ENCODE measurements at regions not wholly inside any gene's neighbourhood (a gene's known extent, or its start where the extent isn't known, plus 50 kb on each side); places are given as distances from the start of the nearest gene placed in this dataset.
A peak's percentile ranks its signal among the peaks of the same experiment; 100 is the strongest.

DNA sequence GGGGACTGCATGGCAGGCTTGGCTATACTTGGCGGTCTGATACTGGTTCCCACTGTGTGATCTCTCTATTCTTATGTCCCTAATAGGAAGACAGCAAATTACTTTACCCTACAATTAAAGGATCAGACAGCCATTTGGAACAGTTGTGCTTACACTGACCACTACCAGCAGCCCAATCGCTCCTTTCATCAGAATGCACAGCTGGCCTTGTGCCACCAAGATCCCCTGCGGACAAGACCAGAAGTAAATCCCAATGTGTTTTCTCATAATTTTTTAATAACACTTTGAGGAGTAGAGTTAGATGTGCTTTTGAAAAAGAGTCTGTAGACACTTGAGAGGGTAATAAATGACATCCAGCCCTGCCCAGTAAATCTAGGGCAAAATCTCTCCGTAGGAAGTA is 297.2 kb upstream of the ZNF32 start:
- WGBS: 90% methylated on average over 4 of the region's 4 CpGs
- TF ChIP-seq POLR2AphosphoS5 (IDR thresholded peaks at IDR 0.05) (no peak), POLR2A (IDR thresholded peaks at IDR 0.05; ENCODE audit: low read depth) (no peak), EP300 (IDR thresholded peaks at IDR 0.05) (no peak)
- TF ChIP-seq, protein P1, sequence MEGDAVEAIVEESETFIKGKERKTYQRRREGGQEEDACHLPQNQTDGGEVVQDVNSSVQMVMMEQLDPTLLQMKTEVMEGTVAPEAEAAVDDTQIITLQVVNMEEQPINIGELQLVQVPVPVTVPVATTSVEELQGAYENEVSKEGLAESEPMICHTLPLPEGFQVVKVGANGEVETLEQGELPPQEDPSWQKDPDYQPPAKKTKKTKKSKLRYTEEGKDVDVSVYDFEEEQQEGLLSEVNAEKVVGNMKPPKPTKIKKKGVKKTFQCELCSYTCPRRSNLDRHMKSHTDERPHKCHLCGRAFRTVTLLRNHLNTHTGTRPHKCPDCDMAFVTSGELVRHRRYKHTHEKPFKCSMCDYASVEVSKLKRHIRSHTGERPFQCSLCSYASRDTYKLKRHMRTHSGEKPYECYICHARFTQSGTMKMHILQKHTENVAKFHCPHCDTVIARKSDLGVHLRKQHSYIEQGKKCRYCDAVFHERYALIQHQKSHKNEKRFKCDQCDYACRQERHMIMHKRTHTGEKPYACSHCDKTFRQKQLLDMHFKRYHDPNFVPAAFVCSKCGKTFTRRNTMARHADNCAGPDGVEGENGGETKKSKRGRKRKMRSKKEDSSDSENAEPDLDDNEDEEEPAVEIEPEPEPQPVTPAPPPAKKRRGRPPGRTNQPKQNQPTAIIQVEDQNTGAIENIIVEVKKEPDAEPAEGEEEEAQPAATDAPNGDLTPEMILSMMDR (IDR thresholded peaks at IDR 0.05): no peak
- H3K4me3 ChIP-seq: no peak overlapping the region
- DNase-seq (ENCODE audit: extremely low spot score): peak; percentile 81
- no peaks in the 10 kb centered on the region for H3K9me3 ChIP-seq
- no peaks in the 10 kb centered on the region for H3K27me3 ChIP-seq
- H3K36me3 ChIP-seq: no peaks in the 10 kb centered on the region
- peaks cover 12 to 17% (median 13%) of the 10 kb centered on the region in 4 donors for H3K4me1 ChIP-seq
- no peak overlapping the region for H3K27ac ChIP-seq (replicated peaks in 1 of 4)
- intact Hi-C loops (cut with DNase I): no loop called here

DNA sequence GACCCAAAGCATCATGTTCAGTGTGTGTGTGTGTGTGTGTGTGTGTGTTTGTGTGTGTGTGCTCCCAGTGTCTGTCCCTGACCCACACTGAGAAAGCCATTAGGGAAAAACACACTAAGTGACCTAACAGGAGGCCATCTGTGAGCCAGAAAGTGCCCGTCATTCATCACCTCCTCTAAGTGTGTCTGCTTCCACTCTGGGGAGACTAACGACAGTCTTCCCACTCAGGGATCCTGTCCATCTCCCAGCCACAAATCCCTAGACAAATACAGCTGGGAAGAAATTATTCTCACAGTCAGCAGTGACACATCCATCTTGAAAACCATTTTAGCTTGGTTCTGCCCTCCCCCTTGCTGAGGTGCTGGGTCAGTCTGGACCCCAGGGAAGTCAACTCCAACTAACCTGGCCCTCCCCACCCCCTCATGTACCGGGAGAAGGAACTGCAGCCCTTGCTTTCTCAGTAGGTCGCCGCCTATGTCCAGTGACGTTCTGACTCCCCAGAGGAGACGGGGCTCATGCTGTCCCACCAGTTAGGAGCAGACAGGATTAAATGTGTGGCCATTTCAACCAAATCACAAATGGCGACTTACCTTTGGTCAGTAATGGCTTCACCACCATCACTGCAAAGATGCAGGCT is 296.5 kb upstream of the ZNF32 start:
- TF ChIP-seq, protein P1 (IDR thresholded peaks at IDR 0.05): no peak
- TF ChIP-seq POLR2A (IDR thresholded peaks at IDR 0.05; ENCODE audit: low read depth) (no peak), EP300 (IDR thresholded peaks at IDR 0.05) (no peak), POLR2AphosphoS5 (IDR thresholded peaks at IDR 0.05) (no peak)
- H3K27ac ChIP-seq (replicated peaks in 1 of 4): no peak overlapping the region
- no peaks in the 10 kb centered on the region for H3K9me3 ChIP-seq
- H3K4me3 ChIP-seq: no peak overlapping the region
- no peaks in the 10 kb centered on the region for H3K27me3 ChIP-seq
- intact Hi-C loops (cut with DNase I): no loop called here
- peak; percentile 74 for DNase-seq (ENCODE audit: extremely low spot score)
- no peaks in the 10 kb centered on the region for H3K36me3 ChIP-seq
- H3K4me1 ChIP-seq: peaks cover 13 to 24% (median 19%) of the 10 kb centered on the region in 4 donors
- WGBS: 94% methylated on average over 7 of the region's 8 CpGs

DNA sequence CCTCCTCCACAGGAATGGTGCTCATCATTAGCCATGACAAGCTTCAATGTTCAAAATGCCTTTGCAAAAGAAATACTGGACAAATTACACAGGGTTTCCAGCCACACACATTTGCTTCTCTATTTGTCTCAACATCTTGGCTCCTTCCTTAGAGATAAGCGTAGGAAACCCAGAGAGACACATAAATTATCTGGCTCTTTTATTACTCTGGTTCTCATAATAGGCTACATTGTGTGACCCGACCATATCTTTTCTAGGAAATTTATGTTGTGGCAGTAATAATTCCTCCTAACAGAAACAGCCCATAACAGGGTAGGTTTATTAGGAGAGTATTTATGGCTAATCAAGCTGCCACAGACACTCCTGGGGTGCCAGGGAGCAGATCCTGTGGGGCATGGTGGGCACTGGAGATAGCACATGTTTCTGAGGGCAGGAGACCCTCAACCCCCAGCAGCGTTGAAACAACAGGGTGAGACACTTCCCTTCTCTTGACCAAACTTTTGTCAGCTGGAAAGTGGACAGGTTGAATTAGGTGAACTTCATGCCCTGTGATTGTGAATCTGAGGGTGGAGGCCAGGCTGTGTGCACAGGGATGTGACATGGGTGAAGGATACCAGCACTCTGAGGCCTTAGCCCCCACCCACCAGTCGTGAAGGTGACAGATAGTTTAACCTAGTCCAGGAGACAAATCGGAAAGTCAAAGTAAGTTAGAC is 295.9 kb upstream of the ZNF32 start:
- H3K27me3 ChIP-seq: no peaks in the 10 kb centered on the region
- TF ChIP-seq EP300 (IDR thresholded peaks at IDR 0.05): no peak
- no peaks in the 10 kb centered on the region for H3K9me3 ChIP-seq
- no peak overlapping the region for H3K4me3 ChIP-seq
- H3K4me1 ChIP-seq: peaks cover 13 to 27% (median 23%) of the 10 kb centered on the region in 4 donors
- 70% methylated on average over 5 of the region's 5 CpGs for WGBS
- no peak overlapping the region for H3K27ac ChIP-seq (replicated peaks in 1 of 4)
- intact Hi-C loops (cut with DNase I): no loop called here
- DNase-seq (ENCODE audit: extremely low spot score): no peak
- H3K36me3 ChIP-seq: no peaks in the 10 kb centered on the region

DNA sequence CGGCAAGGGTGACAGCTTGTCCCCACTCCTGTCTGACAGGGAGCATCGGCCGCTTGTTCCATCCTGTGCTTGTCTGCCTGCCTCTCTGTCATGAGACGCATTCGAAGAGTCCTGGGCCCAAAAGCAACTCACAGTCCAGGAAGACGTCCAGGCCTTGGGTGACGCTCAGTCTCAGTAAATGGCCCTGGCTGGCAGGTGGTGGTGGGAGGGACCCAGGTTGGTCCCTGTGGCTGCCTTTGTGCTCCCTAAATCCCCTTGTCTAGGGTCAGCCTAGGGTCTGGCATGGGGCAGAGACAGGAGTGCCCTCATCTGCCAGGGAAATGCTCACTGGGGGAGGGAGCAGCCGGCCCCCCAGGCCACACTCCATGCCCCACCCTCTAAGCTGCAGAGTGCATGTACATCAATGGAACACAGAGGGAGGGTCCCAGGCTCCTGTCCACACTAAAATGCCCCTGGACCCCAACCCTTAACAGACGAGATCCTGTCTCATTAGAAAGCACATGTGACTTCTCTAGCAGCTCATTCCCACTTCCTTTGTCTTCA is 295.2 kb upstream of the ZNF32 start:
- Histone ChIP-seq H3K4me3 (no peak overlapping the region), H3K36me3 (no peaks in the 10 kb centered on the region), H3K9me3 (no peaks in the 10 kb centered on the region), H3K27ac (replicated peaks in 1 of 4) (no peak overlapping the region), H3K27me3 (no peaks in the 10 kb centered on the region), H3K4me1 (peaks cover 13 to 27% (median 23%) of the 10 kb centered on the region in 4 donors)
- WGBS: 50% methylated on average over 3 of the region's 9 CpGs
- DNase-seq (ENCODE audit: extremely low spot score): peak; percentile 79
- TF ChIP-seq, protein P1 (IDR thresholded peaks at IDR 0.05): no peak
- no peak for TF ChIP-seq EP300 (IDR thresholded peaks at IDR 0.05)
- intact Hi-C loops (cut with DNase I): no loop called here

DNA sequence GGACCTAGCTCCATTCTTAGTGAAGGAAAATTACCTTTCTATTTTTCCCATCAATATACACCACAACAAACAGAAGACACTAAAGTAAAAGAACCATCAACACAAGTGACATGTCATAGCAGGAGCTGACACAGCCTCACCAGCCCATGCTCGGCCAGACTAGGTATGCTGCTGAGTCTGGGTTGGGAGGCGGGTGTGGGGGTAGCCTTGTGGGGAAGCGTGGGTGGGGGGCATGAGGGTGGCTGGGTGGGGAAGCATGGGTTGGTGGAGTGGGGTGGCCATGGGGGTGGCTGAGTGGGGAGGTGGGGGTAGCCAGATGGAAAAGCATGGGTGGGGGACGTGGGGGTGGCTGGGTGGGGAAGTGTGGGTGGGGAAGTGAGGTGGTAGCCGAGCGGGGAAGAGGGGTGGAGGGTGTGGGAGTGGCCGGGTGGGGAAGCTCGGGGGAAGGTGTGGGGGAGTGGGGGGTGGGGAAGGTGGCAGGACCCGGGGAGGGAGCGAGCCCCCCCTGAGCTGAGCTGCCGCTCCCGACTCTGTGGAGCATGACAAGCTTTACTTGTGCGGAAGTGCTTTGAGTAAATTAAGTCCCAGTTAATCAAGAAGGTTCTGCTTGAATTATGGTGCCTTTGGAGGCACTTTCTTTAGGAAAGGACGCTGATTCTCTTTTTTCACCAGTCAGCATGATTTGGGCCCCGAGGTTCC is 294.6 kb upstream of the ZNF32 start:
- intact Hi-C loops (cut with DNase I): no loop called here
- no peak overlapping the region for H3K27ac ChIP-seq (replicated peaks in 1 of 4)
- H3K36me3 ChIP-seq: no peaks in the 10 kb centered on the region
- no peaks in the 10 kb centered on the region for H3K27me3 ChIP-seq
- peaks cover 13 to 27% (median 23%) of the 10 kb centered on the region in 4 donors for H3K4me1 ChIP-seq
- H3K9me3 ChIP-seq: no peaks in the 10 kb centered on the region
- WGBS: 78% methylated on average over 15 of the region's 15 CpGs
- DNase-seq (ENCODE audit: extremely low spot score): no peak
- TF ChIP-seq, protein P1 (IDR thresholded peaks at IDR 0.05): no peak
- TF ChIP-seq POLR2A (IDR thresholded peaks at IDR 0.05; ENCODE audit: low read depth): no peak
- no peak for TF ChIP-seq POLR2AphosphoS5 (IDR thresholded peaks at IDR 0.05)
- no peak for TF ChIP-seq EP300 (IDR thresholded peaks at IDR 0.05)
- no peak overlapping the region for H3K4me3 ChIP-seq
